GM18520 (cell line): ENCODE measurements at regions not wholly inside any gene's neighbourhood (a gene's known extent, or its start where the extent isn't known, plus 50 kb on each side); places are given as distances from the start of the nearest gene placed in this dataset.
"Not testable (repeated sequence)": the region's sequence is repeated elsewhere in the genome, so short reads cannot be mapped to it uniquely, and the experiment has no call there.

Experiments
- ATAC-seq: cut with Tn5 transposase; IDR thresholded peaks from one replicate; pipeline ENCODE4 v1.9.1; 2021; ENCODE audit not compliant: unreplicated experiment

DNA sequence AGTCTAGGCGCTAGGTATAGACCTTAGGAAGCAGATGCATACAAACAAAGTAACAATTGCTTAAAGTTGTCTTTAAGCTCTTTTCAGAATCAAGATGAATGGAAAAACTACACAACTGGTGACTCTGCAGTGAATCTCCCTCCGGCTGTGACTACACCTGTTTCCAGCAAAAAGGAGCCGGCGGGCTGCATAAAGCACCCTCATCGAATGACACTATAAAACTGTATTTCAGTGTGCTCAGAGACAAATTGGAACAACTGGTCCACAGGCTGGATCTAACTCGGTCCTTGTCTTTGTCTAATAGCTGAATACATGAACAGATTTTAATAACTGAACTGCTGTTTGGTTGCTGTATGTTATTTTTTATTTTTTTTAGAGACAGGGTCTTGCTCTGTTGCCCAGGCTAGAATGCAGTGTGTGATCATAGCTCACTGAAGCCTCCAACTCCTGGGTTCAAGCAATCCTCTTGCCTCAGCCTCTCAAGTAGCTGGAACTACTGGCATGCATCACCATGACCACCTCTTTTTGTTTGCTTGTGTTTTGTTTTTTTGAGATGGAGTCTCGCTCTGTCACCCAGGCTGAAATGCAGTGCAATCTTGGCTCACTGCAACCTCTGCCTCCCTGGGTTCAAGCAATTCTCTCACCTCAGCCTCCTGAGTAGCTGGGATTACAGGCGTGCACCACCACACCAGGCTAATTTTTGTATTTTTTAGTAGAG is 64.2 kb upstream of the SVIL start:
- no peak for ATAC-seq

GRCh38 chr10:29696581-29696980 is 61.8 kb upstream of the SVIL start:
- ATAC-seq = not testable (repeated sequence)

- ATAC-seq = no peak
Observed at GRCh38 chr10:29694121-29694520, 59.4 kb upstream of the SVIL start.

GRCh38 chr10:29692121-29692539 is 57.4 kb upstream of the SVIL start:
- no peak for ATAC-seq

GRCh38 chr10:29691564-29692072 is 56.8 kb upstream of the SVIL start:
- no peak for ATAC-seq

DNA sequence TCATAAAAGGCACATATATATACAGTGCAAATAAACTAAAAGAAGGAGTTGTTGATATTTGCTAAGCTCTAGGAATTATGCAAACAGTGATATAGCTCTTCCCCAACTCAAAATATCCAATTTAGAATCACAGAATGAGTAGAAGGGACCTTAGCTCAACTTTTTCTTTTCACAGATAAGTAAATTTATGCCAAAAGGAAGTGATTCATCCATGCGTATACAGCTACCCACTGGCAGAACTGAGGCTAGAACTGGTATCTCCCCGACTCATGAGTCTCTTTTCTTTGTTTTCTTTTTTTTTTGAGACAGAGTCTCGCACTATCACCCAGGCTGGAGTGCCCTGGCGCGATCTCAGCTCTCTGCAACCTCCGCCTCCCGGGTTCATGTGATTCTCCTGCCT is 54.2 kb upstream of the SVIL start:
- no peak for ATAC-seq

DNA sequence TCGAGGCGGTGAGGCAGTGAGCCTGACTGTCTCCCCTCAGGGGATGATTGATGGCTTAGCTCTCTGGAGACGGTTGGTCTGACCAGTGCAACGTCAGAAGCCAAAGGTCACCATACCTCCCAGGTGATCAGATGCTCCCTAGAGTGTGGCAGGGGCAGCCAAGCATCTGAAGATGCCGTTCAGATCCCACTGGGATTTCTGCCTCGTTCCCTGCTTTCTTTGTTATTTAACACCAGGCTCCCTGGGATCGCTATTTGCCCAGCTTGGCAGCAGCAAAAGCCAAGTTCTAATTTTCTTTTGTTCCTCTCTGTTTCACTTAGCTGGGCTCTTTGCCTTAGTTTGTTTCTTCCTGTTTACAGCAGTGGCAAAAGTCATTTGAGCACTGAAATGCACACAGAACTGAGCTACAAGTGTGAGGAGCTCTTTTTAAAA is 53.5 kb upstream of the SVIL start:
- no peak for ATAC-seq

GRCh38 chr10:29687421-29688164 is 52.8 kb upstream of the SVIL start:
- ATAC-seq = no peak

DNA sequence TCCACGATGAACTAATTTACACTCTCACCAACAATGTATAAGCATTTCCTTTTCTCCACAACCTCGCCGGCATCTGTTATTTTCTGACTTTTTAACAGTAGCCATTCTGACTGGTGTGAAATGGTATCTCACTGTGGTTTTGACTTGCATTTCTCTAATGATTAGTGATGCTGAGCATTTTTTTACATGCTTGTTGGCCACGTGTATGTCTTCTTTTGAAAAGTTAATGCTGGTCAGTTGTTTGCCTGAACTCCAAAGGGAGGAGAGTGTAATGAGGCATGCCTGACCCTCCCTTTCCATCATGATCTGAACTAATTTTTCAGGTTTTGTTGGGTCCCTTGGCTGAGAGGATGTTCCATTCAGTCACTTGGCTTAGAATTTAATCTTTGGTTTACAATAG is 50.7 kb upstream of the SVIL start:
- no peak for ATAC-seq
